ENCODE measurements at regions not wholly inside any gene's neighbourhood (a gene's known extent, or its start where the extent isn't known, plus 50 kb on each side); places are given as distances from the start of the nearest gene placed in this dataset.

DNA sequence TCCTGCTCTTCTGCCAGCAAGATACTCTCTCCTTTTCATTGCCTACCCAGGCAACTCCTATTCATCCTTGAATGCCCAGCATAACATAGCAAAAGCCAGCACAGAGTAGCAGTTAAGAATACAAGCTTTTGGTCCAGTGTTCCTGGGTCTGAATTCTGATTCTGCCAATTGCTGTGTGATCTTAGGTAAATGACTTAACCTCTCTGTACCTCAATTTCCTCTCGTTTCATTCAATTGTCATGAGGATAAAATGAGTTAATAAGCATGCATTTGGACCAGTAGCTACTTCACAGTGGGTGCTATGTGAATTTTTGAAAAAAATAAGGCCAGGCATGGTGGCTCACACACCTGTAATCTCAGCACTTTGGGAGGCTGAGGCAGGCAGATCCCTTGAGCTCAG lies 346.0 kb downstream of the BUD13 start:
- TF ChIP-seq, protein P1, sequence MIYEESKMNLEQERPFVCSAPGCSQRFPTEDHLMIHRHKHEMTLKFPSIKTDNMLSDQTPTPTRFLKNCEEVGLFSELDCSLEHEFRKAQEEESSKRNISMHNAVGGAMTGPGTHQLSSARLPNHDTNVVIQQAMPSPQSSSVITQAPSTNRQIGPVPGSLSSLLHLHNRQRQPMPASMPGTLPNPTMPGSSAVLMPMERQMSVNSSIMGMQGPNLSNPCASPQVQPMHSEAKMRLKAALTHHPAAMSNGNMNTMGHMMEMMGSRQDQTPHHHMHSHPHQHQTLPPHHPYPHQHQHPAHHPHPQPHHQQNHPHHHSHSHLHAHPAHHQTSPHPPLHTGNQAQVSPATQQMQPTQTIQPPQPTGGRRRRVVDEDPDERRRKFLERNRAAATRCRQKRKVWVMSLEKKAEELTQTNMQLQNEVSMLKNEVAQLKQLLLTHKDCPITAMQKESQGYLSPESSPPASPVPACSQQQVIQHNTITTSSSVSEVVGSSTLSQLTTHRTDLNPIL (CRISPR knock-in tag; IDR thresholded peaks at IDR 0.05; ENCODE audit: low read depth) = no peak
- no peak for TF ChIP-seq SNAI2 (CRISPR knock-in tag; IDR thresholded peaks at IDR 0.05)
- no peak for TF ChIP-seq CSDC2 (CRISPR knock-in tag; IDR thresholded peaks at IDR 0.05)
- TF ChIP-seq RARB (CRISPR knock-in tag; IDR thresholded peaks at IDR 0.05) = no peak
- no peak for TF ChIP-seq ESRRG (CRISPR knock-in tag; IDR thresholded peaks at IDR 0.05)
- TF ChIP-seq TOX (CRISPR knock-in tag; IDR thresholded peaks at IDR 0.05; ENCODE audit: borderline replicate concordance) = no peak
- peak; percentile 24; the same call in 1 of the 2 replicates for TF ChIP-seq ZFP3 (CRISPR knock-in tag; IDR thresholded peaks at IDR 0.05)
- TF ChIP-seq ZNF565 (CRISPR knock-in tag; conservative IDR thresholded peaks at IDR 0.05; ENCODE audit: low read depth) = no peak
- no peak for TF ChIP-seq ZFP30 (CRISPR knock-in tag; IDR thresholded peaks at IDR 0.05)
- no peak for TF ChIP-seq ZC3H10 (CRISPR knock-in tag; IDR thresholded peaks at IDR 0.05)
- TF ChIP-seq ISL1 (CRISPR knock-in tag; IDR thresholded peaks at IDR 0.05) = no peak
- no peak for TF ChIP-seq TCF4 (CRISPR knock-in tag; IDR thresholded peaks at IDR 0.05; ENCODE audit: borderline replicate concordance)
